HepG2 (cell line): ENCODE measurements at regions not wholly inside any gene's neighbourhood (a gene's known extent, or its start where the extent isn't known, plus 50 kb on each side); places are given as distances from the start of the nearest gene placed in this dataset.

Source experiments
- ATAC-seq: fragments of 200-7000 bp; cut with Tn5 transposase; 3 replicates; pipeline ENCODE4 v1.9.1; 2020; ENCODE audit warnings: mild to moderate bottlenecking, moderate library complexity
- BruUV-seq: library from RNA; stranded (reverse); fragments of 400-500 nt; replicated peaks from 2 replicates; lab custom pipeline; 2021; lab: Mats Ljungman, UMichigan
- CTCF ChIA-PET: fragments of 300-600 bp; formaldehyde crosslinking; extraction: SDS; loops from one replicate; lab custom pipeline; 2021; ENCODE audit warnings: low total read pairs, inconsistent platforms, low intra/inter-chr PET ratio; lab: Yijun Ruan, JAX
- POLR2A ChIA-PET: fragments of 350-600 bp; sonication (Branson Sonifier 250); formaldehyde crosslinking; loops from one replicate; lab custom pipeline; 2020; ENCODE audit warnings: antibody characterized with exemption, inconsistent platforms; lab: Yijun Ruan, JAX
- DNase-seq: peaks from one replicate; pipeline ENCODE4 v3.0.0-alpha.2; 2015; ENCODE audit warnings: low spot score
- FAIRE-seq: peaks from 3 replicates; lab custom pipeline; 2011; peaks lifted over from hg19 to GRCh38; lab: Jason Lieb, UNC
- H2AFZ ChIP-seq: one replicate; pipeline ENCODE4 v1.6.1; 2011; ENCODE audit warnings: low read length, inconsistent platforms
- H3K27ac ChIP-seq: fragments of 300-600 bp; 3 replicates; pipeline ENCODE4 v1.8.0; 2011; ENCODE audit warnings: mixed run types, mild to moderate bottlenecking, mixed read lengths, low read length, inconsistent platforms; ENCODE audit not compliant: insufficient read depth; ENCODE audit errors: extremely low read length
- H3K27me3 ChIP-seq, 2 experiments: fragments of 200-600 bp in 1 of 2; 2 replicates in 1 of 2; 3 replicates in 1 of 2; pipeline versions ENCODE4 v1.6.0 to v1.8.0; 2011; ENCODE audit warnings: low read length in 2 of 2, mild to moderate bottlenecking in 2 of 2, moderate library complexity in 2 of 2, inconsistent platforms in 1 of 2; ENCODE audit not compliant: insufficient read depth in 2 of 2, control insufficient read depth in 1 of 2
- H3K36me3 ChIP-seq, 2 experiments: fragments of 200-600 bp in 1 of 2; replicated peaks in 1 of 2; 2 replicates in 1 of 2; 3 replicates in 1 of 2; pipeline versions ENCODE4 v1.5.1 to v1.8.0; 2011; ENCODE audit warnings: low read length in 2 of 2, inconsistent platforms in 1 of 2; ENCODE audit not compliant: insufficient read depth in 2 of 2, control insufficient read depth in 1 of 2
- H3K4me1 ChIP-seq: 2 replicates; pipeline ENCODE4 v1.5.1; 2012; ENCODE audit warnings: low read length, inconsistent platforms; ENCODE audit not compliant: insufficient read depth
- H3K4me2 ChIP-seq: 2 replicates; pipeline ENCODE4 v1.6.0; 2011; ENCODE audit warnings: low read depth, low read length, inconsistent platforms
- H3K4me3 ChIP-seq, 3 experiments: fragments of 200-600 bp in 1 of 3; sonication (generic), shearing (Covaris generic) in 1 of 3; replicated peaks in 1 of 3; 2 replicates each; pipeline ENCODE4 v1.5.1; 2011 to 2016; ENCODE audit warnings: low read length in 3 of 3, inconsistent platforms in 2 of 3, low read depth in 2 of 3, mild to moderate bottlenecking in 2 of 3, control low read depth in 1 of 3, mixed read lengths in 1 of 3; ENCODE audit not compliant: insufficient read depth in 1 of 3
- H3K79me2 ChIP-seq: one replicate; pipeline ENCODE4 v1.6.1; 2011; ENCODE audit warnings: low read length, inconsistent platforms; ENCODE audit not compliant: insufficient read depth
- H3K9ac ChIP-seq: 2 replicates; pipeline ENCODE4 v1.6.0; 2011; ENCODE audit warnings: mild to moderate bottlenecking, low read depth, low read length, inconsistent platforms; ENCODE audit not compliant: insufficient read depth
- H3K9me3 ChIP-seq: 2 replicates; pipeline ENCODE4 v1.5.1; 2012; ENCODE audit warnings: mild to moderate bottlenecking, low read length
- H4K20me1 ChIP-seq: 2 replicates; pipeline ENCODE4 v1.6.0; 2011; ENCODE audit warnings: inconsistent platforms, mild to moderate bottlenecking, low read length, moderate library complexity; ENCODE audit not compliant: insufficient read depth
- ASH2L ChIP-seq: fragments of 300-600, 200-600 bp; sonication (generic); IDR thresholded peaks from 2 replicates; pipeline ENCODE4 v1.7.0; 2017; ENCODE audit warnings: low read depth, mild to moderate bottlenecking, moderate library complexity, mixed read lengths, low read length; ENCODE audit not compliant: insufficient read length
- FOXA1 ChIP-seq, 2 experiments: fragments of 450-650 bp in 1 of 2; sonication (generic) in 1 of 2; formaldehyde crosslinking in 1 of 2; IDR thresholded peaks; 2 replicates each; pipeline versions ENCODE4 v1.4.0 to v1.6.1; 2016 to 2020; ENCODE audit warnings: missing genetic modification reagents in 1 of 2
- KAT2B ChIP-seq: fragments of 150-350 bp; IDR thresholded peaks from 2 replicates; pipeline ENCODE4 v1.6.1; 2014; ENCODE audit warnings: low read depth, low read length, borderline replicate concordance
- RFX3 ChIP-seq: IDR thresholded peaks from 2 replicates; pipeline ENCODE4 v1.6.1; 2016; ENCODE audit warnings: missing biosample characterization, missing genetic modification reagents
- TRIM24 ChIP-seq: sonication (generic); formaldehyde crosslinking; IDR thresholded peaks from 2 replicates; pipeline ENCODE4 v1.8.0; 2022; ENCODE audit warnings: mild to moderate bottlenecking, missing genetic modification reagents
- ZNF589 ChIP-seq: sonication (generic); formaldehyde crosslinking; conservative IDR thresholded peaks from 2 replicates; pipeline ENCODE4 v1.8.0; 2022; ENCODE audit warnings: mild to moderate bottlenecking, moderate library complexity, missing genetic modification reagents
- ZSCAN21 ChIP-seq: sonication (generic); formaldehyde crosslinking; IDR thresholded peaks from 2 replicates; pipeline ENCODE4 v1.8.0; 2022; ENCODE audit warnings: mild to moderate bottlenecking, missing genetic modification reagents, moderate library complexity, borderline replicate concordance
- WGBS: methylation state at CpG from one replicate; pipeline ENCODE4 v1.1.6; 2017; ENCODE audit warnings: low lambda C conversion rate; 5-methylcytosine and 5-hydroxymethylcytosine counted together
- in situ Hi-C: cut with HindIII; loops from 2 replicates; pipeline ENCODE4 v1.10.0; 2017; ENCODE audit warnings: low pct_unique_long_range_greater_than_20kb; ENCODE audit not compliant: extremely low pct_ligation_motif_present
- intact Hi-C: fragments of 100-400 bp; cut with micrococcal nuclease; formaldehyde crosslinking; loops from one replicate; pipeline ENCODE4 v1.10.0; 2022; ENCODE audit not compliant: unreplicated experiment
- TF ChIP-seq, protein P1 (sequence below): sonication (generic); formaldehyde crosslinking; IDR thresholded peaks from 2 replicates; pipeline ENCODE4 v1.8.0; 2022; ENCODE audit warnings: low read depth, missing genetic modification reagents
- TF ChIP-seq, protein P2 (sequence below): sonication (generic); formaldehyde crosslinking; IDR thresholded peaks from 2 replicates; pipeline ENCODE4 v1.9.0; 2021; ENCODE audit warnings: missing genetic modification reagents, borderline replicate concordance
- TF ChIP-seq, protein P3 (sequence below): sonication (generic); formaldehyde crosslinking; conservative IDR thresholded peaks from 2 replicates; pipeline ENCODE4 v1.5.0; 2020; ENCODE audit warnings: missing genetic modification reagents

DNA sequence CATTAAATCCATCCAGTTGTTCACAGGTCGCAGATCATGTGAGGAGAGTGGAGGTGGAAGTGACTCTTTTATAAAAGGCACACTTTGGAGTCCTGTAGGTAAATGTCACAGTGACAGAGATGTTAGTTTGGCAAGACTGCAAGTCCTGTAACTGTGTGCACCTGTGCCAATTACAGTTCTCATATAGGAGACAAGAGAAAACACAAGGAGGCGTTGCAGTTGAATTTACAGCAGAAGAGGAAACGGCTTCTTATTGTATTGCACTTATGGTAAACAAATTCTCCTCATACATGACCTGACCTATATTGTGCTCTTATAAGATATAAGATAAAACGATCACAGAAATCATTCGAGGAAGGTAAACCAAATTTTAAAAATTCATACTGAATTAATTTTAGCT is 732.8 kb upstream of the SLC10A2 start:
- H3K9ac ChIP-seq: no peak overlapping the region
- DNase-seq (no peak), FAIRE-seq (no peak), ATAC-seq (no peak)
- no peaks in the 10 kb centered on the region for H3K36me3 ChIP-seq
- H3K4me1 ChIP-seq: no peaks in the 10 kb centered on the region
- CTCF ChIA-PET: no interaction called here
- H3K27me3 ChIP-seq: no peaks in the 10 kb centered on the region
- 2% methylated on average over 5 of the region's 5 CpGs for WGBS
- no peaks in the 10 kb centered on the region for H3K79me2 ChIP-seq
- H3K4me3 ChIP-seq: no peak overlapping the region
- intact Hi-C loops: no loop called here
- no TSS peak for BruUV-seq
- POLR2A ChIA-PET: no interaction called here
- TF ChIP-seq ASH2L (no peak), KAT2B (no peak), ZSCAN21 (CRISPR knock-in tag) (no peak), FOXA1 (IDR thresholded peaks at IDR 0.05) (no peak), FOXA1 (CRISPR knock-in tag; IDR thresholded peaks at IDR 0.05) (no peak), TRIM24 (CRISPR knock-in tag) (no peak), RFX3 (CRISPR knock-in tag) (no peak), ZNF589 (no peak)
- TF ChIP-seq, protein P1, sequence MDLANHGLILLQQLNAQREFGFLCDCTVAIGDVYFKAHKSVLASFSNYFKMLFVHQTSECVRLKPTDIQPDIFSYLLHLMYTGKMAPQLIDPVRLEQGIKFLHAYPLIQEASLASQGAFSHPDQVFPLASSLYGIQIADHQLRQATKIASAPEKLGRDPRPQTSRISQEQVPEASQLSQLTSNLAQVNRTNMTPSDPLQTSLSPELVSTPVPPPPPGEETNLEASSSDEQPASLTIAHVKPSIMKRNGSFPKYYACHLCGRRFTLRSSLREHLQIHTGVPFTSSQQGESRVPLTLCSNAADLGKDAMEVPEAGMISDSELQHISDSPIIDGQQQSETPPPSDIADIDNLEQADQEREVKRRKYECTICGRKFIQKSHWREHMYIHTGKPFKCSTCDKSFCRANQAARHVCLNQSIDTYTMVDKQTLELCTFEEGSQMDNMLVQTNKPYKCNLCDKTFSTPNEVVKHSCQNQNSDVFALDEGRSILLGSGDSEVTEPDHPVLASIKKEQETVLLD (CRISPR knock-in tag): no peak
- TF ChIP-seq, protein P2, sequence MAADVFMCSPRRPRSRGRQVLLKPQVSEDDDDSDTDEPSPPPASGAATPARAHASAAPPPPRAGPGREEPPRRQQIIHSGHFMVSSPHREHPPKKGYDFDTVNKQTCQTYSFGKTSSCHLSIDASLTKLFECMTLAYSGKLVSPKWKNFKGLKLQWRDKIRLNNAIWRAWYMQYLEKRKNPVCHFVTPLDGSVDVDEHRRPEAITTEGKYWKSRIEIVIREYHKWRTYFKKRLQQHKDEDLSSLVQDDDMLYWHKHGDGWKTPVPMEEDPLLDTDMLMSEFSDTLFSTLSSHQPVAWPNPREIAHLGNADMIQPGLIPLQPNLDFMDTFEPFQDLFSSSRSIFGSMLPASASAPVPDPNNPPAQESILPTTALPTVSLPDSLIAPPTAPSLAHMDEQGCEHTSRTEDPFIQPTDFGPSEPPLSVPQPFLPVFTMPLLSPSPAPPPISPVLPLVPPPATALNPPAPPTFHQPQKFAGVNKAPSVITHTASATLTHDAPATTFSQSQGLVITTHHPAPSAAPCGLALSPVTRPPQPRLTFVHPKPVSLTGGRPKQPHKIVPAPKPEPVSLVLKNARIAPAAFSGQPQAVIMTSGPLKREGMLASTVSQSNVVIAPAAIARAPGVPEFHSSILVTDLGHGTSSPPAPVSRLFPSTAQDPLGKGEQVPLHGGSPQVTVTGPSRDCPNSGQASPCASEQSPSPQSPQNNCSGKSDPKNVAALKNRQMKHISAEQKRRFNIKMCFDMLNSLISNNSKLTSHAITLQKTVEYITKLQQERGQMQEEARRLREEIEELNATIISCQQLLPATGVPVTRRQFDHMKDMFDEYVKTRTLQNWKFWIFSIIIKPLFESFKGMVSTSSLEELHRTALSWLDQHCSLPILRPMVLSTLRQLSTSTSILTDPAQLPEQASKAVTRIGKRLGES (CRISPR knock-in tag): no peak
- TF ChIP-seq, protein P3, sequence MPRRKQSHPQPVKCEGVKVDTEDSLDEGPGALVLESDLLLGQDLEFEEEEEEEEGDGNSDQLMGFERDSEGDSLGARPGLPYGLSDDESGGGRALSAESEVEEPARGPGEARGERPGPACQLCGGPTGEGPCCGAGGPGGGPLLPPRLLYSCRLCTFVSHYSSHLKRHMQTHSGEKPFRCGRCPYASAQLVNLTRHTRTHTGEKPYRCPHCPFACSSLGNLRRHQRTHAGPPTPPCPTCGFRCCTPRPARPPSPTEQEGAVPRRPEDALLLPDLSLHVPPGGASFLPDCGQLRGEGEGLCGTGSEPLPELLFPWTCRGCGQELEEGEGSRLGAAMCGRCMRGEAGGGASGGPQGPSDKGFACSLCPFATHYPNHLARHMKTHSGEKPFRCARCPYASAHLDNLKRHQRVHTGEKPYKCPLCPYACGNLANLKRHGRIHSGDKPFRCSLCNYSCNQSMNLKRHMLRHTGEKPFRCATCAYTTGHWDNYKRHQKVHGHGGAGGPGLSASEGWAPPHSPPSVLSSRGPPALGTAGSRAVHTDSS: no peak
- H3K9me3 ChIP-seq: peaks cover 61% of the 10 kb centered on the region
- in situ Hi-C loops: no loop called here
- no peak overlapping the region for H3K4me2 ChIP-seq
- H2AFZ ChIP-seq: no peak overlapping the region
- no peak overlapping the region for H3K27ac ChIP-seq
- no peaks in the 10 kb centered on the region for H4K20me1 ChIP-seq
